HG03039 (cell line): ENCODE measurements at regions not wholly inside any gene's neighbourhood (a gene's known extent, or its start where the extent isn't known, plus 50 kb on each side); places are given as distances from the start of the nearest gene placed in this dataset.
"Not testable (repeated sequence)": the region's sequence is repeated elsewhere in the genome, so short reads cannot be mapped to it uniquely, and the experiment has no call there.

Experiments
- ATAC-seq: cut with Tn5 transposase; IDR thresholded peaks from one replicate; pipeline ENCODE4 v1.9.1; 2021; ENCODE audit warnings: mild to moderate bottlenecking, moderate library complexity; ENCODE audit not compliant: unreplicated experiment

DNA sequence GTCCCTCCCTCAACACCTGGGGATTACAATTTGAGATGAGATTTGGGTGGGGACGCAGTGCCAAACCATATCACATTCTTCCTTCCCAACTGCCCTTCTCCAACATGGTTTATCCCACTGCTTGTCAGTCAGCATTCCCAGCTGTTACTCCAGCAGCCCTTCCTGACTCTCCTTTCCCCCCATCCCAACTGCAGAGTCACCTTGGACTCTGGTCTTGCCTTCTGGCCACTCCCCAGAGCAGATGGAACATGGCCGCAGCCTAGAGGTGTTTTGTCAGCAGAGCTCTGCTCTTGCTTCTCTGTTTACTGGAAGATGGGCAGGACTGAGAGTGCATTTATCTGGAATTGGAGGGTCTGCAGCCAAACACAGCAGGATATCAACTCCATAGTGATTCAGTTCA is 51.2 kb upstream of the MEX3C start:
- no peak for ATAC-seq

- no peak for ATAC-seq
Observed at GRCh38 chr18:51250006-51250405, 52.5 kb upstream of the MEX3C start.

DNA sequence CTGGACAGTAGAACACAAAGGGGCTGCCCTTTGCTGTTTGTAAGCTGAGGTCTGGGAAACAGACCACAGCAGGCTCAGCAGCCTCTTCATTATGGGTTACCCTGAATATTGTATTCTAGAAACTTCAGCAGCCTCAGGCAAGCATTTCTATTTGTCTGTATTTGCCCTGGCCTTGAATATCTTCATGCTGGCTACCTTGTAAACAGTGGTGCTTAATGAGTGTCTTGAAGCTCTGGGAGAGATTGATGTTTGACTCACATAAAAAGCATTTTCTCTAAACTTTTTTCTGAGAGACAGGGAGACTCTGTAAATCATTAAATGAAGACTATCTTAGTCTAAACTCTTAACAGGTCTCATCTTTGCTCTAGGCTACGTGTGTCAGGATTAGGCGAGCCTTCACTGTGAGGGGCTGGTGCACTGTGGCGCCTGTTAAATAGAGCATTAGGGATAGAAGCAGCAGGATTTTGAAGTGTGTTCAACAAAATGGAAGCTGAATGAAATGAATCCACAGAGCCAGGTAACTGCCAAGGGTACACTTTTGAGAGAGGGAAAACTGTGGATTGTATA is 53.1 kb upstream of the MEX3C start:
- ATAC-seq: no peak

GRCh38 chr18:51251625-51252024 is 54.1 kb upstream of the MEX3C start:
- peak; percentile 99 for ATAC-seq

DNA sequence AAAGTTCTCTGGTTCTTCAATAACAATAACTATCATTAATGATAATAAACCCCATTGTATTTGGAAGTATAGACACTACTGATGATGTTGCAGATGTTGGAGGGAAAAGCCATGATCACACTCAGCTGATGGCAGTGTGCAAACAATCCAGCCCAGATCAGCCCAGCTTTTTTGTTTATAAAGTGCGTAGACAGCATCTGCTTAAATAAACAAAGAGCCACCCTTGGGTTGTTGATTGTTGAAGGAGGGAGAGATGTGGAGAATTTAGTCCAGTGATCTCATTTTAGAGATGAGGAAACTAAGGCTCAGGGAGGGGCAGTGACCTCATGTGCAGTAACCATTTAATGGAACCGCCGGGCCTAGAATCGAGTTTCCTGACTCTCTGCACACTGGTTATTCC is 56.0 kb upstream of the MEX3C start:
- no peak for ATAC-seq

- no peak for ATAC-seq
Observed at GRCh38 chr18:51255693-51256092, 58.2 kb upstream of the MEX3C start.

DNA sequence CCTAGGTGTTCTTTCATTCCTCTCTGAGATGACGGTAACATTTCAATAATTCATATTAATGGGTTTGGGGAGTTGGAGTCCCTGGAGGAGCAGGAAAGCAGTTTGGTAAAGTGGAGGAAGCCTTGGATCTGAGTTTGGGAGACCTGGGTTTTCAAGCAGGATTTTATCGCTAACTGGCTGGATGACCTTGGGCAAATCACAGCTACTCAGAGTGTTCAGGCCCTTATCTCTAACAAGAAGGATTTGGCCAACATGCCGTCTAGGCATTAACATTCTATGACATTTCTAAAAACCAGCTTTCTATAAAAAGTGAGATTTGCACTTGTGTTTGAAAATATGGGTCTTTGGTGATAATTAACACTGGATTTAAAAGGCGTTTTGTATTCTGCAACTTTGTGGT is 59.7 kb upstream of the MEX3C start:
- no peak for ATAC-seq

- ATAC-seq: no peak
Observed at GRCh38 chr18:51260118-51260517, 62.6 kb upstream of the MEX3C start.

- ATAC-seq: not testable (repeated sequence)
Observed at GRCh38 chr18:51266077-51266476, 68.6 kb upstream of the MEX3C start.

GRCh38 chr18:51266773-51267172 is 69.3 kb upstream of the MEX3C start:
- no peak for ATAC-seq

DNA sequence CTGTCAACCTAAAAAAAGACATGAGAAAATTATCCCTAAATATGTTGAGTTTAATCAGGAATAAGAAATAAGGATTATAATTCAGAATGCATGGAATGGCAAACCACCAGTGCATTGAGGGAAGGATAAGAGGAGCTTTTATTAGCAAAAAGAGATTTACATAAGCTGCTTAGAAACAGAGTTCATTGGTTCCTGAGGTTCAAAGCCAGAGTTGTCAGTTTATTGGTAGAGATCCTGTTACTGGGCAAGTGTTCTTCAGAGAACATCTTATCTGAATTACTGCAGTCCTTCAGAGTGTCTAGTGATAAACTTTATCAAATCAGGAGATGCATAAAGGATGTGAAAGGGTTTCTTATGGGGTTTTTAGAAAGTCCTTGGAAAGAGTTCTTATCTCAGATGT is 76.0 kb upstream of the MEX3C start:
- ATAC-seq: no peak

GRCh38 chr18:51275712-51276476 is 78.4 kb upstream of the MEX3C start:
- no peak for ATAC-seq

- no peak for ATAC-seq
Observed at GRCh38 chr18:51278045-51278649, 80.7 kb upstream of the MEX3C start.

DNA sequence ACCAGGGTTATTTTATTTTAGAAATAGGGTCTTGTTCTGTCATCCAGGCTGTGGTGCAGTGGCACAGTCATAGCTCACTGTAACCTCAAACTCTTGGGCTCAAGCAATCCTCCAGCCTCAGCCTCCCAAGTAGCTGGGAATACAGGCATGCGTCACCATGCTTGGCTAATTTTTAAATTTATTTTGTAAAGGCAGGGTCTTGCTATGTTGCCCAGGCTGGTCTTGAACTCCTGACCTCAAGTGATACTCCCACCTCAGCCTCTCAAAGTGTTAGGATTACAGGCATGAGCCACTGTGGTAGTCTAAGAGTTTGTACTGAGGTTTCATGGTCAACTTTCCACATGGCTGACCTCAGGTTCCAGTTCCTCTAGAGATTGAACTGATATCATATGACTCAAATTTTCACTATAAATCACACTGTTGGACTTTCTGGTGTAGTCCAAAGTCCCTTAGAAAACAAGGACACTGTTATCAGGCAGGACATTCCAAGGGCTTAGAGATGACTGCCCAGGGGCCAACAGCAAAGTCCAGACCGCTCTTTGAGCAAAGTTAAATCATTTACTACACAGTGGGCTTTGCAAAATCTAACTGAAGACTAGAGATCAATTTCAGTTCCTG is 82.0 kb upstream of the MEX3C start:
- no peak for ATAC-seq

GRCh38 chr18:51287818-51288508 is 90.5 kb upstream of the MEX3C start:
- no peak for ATAC-seq

- ATAC-seq: no peak
Observed at GRCh38 chr18:51288582-51288981, 91.1 kb upstream of the MEX3C start.

DNA sequence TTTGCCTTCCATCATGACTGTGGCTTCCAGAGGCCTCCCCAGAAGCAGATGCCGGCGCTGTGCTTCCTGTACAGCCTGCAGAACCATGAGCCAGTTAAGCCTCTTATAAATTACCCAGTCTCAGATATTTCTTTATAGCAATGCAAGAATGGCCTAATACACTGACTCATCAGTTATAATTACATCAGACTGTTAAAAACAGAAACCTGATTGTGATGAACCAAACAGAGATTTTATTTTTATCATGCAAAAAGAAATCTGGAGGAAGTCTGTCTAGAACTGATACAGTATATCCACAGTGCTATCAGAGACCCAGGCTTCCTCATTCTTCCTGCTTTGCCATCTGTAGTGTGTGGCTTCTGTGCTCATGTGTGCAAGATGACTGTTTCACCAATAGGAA is 93.4 kb upstream of the MEX3C start:
- no peak for ATAC-seq

DNA sequence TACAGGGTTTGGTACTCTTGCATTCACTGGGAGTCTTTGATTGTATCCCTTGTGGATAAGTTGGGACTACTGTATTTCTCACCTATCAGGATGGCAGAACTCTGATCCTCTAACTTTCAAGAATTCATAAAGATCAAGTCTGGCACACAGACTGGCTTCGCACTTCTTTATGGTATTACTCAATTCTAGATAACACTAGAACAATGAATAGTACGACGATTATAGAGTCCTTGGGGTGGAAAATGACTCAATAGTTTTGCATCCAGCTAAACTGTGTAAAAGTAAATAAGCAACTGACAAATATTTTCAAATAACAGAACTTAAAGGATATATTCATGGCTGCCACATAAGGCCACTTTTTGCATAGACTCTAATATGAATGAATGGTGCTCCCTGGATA is 103.4 kb upstream of the MEX3C start:
- no peak for ATAC-seq

- no peak for ATAC-seq
Observed at GRCh38 chr18:51301376-51301775, 103.9 kb upstream of the MEX3C start.

GRCh38 chr18:51316677-51317076 is 119.2 kb upstream of the MEX3C start:
- no peak for ATAC-seq

- no peak for ATAC-seq
Observed at GRCh38 chr18:51321696-51322095, 124.2 kb upstream of the MEX3C start.
